OCI-LY7 (cell line): ENCODE measurements at regions not wholly inside any gene's neighbourhood (a gene's known extent, or its start where the extent isn't known, plus 50 kb on each side); places are given as distances from the start of the nearest gene placed in this dataset.

Source experiments
- EZH2phosphoT487 ChIP-seq: fragments of 200-600 bp; sonication (generic); IDR thresholded peaks from 2 replicates; pipeline ENCODE4 v1.6.1; 2018; ENCODE audit warnings: low read depth, borderline replicate concordance, mild to moderate bottlenecking, mixed run types, antibody characterized with exemption, low read length, moderate library complexity, mixed read lengths
- TF ChIP-seq, protein P1 (sequence below): fragments of 200-600 bp; sonication (generic); conservative IDR thresholded peaks from 2 replicates; pipeline ENCODE4 v1.5.1; 2014; ENCODE audit warnings: mild to moderate bottlenecking, antibody characterized with exemption, low read length, moderate library complexity, mixed read lengths

DNA sequence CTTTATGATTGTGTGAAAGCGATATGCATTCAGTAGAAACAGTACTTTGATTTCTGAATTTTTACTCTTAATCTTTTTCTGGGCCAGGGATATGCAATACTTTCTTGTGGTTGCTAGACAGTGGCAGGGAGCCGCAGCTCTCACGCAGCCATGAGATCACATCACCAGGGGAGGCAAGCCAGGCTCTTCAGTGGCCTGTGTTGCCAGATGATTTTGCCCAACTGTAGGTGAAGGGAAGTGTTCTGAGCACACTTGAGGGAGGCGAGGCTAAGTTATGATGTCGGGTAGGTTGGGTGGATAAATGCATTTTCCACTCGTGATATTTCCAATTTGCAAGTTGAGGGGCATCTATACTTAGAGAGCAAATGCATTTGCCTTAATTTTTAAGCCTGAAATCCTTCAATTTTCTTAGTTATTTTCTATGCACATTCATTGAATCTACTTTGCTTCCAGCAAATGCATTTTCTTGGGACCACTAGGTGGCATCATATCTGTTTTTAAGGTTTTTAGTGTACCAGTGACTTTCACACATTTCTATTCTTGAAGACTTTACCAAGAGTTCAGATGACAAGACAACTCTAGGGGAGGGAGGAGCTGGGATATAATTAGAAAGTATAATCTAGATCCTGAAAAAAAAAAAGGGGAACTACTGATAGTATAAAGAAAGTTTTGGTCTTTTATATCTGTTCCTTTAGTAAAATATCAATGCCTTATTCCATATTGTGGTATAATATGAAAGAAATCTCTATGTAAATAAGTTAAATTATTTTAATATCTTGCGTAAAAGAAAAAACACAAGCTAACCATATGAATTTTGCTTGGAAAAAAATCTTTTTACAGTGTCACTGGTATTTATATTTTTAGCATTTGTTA is 643.3 kb downstream of the SOCS6 start:
- TF ChIP-seq, protein P1, sequence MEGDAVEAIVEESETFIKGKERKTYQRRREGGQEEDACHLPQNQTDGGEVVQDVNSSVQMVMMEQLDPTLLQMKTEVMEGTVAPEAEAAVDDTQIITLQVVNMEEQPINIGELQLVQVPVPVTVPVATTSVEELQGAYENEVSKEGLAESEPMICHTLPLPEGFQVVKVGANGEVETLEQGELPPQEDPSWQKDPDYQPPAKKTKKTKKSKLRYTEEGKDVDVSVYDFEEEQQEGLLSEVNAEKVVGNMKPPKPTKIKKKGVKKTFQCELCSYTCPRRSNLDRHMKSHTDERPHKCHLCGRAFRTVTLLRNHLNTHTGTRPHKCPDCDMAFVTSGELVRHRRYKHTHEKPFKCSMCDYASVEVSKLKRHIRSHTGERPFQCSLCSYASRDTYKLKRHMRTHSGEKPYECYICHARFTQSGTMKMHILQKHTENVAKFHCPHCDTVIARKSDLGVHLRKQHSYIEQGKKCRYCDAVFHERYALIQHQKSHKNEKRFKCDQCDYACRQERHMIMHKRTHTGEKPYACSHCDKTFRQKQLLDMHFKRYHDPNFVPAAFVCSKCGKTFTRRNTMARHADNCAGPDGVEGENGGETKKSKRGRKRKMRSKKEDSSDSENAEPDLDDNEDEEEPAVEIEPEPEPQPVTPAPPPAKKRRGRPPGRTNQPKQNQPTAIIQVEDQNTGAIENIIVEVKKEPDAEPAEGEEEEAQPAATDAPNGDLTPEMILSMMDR: peak; percentile 71
- no peak for TF ChIP-seq EZH2phosphoT487
